C4-2B (cell line): ENCODE measurements at regions not wholly inside any gene's neighbourhood (a gene's known extent, or its start where the extent isn't known, plus 50 kb on each side); places are given as distances from the start of the nearest gene placed in this dataset.

ENCODE experiments used
- H3K27ac ChIP-seq: fragments of 450-650 bp; 2 replicates; pipeline ENCODE4 v1.5.1; 2017
- CTCF ChIP-seq: fragments of 450-650 bp; conservative IDR thresholded peaks from 2 replicates; pipeline ENCODE4 v1.5.1; 2017; ENCODE audit warnings: mild to moderate bottlenecking
- ZFX ChIP-seq: fragments of 450-650 bp; IDR thresholded peaks from 2 replicates; pipeline ENCODE4 v1.6.1; 2017

GRCh38 chr2:58543442-58543841 lies 302.3 kb upstream of the FANCL start:
- no peak overlapping the region for H3K27ac ChIP-seq

DNA sequence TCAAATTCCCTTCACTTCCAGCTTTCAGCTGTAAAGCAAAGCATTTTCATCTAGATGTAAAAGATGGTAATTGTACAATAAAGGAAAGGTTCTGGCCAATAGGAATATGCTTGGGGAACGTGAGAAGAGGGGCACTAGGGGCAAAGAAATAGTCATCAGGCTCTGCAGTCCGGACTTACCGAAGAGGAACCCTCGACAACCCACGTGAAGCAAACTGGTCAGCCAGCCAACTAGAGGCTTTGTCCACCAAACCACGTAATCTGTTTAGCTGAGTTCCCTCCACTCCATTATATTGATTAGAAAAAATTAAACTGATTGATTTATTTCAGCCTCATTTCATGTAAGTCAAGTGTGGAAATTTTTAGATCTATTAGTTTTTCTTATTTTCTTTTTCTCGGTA lies 300.4 kb upstream of the FANCL start:
- H3K27ac ChIP-seq, result no peak overlapping the region
- TF ChIP-seq ZFX (no peak), CTCF (no peak)

More at GRCh38 chr2:58543442-58543841, 302.3 kb upstream of the FANCL start:
- TF ChIP-seq CTCF (no peak), ZFX (no peak)

DNA sequence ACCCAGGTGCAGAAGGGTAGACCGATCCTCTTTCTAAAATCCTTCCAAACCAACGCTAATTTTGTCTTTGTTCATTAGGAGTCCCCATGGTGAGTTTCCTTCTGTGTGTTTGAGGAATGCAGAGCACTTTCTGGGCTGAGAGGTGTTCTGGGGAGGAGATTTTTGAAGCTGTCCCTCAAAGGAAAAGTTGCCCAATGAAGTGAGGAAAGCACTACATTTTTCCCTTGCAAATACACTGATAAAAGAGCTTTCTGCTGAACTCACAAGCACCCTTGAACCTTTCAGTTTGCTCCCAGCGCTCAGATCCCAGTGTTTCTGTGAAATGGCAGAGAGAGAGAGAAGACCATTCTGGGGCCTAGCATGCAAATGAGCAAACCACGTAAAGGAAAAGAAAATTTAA lies 299.6 kb upstream of the FANCL start:
- H3K27ac ChIP-seq, result no peak overlapping the region
- TF ChIP-seq CTCF (no peak), ZFX (no peak)

DNA sequence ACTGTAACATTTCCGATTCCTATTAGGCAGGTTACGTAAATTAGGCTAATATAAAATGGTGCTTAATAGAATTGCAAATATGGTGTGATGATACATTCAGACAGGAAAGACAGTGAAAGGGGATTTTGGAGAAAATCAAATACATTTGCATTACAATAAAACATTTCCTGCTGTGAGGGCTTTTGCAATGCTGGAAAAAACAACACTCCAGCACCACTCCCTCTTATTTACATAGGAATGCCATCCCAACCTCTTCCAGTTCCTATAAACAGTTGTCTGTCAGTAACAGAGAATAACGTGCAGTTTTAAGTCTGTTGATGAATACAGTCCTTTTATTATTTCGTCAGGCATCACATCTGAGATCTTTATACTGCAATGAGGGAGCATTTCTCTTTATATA lies 298.8 kb upstream of the FANCL start:
- H3K27ac ChIP-seq, result no peak overlapping the region
- TF ChIP-seq CTCF, result no peak
- no peak for TF ChIP-seq ZFX

- H3K27ac ChIP-seq, result no peak overlapping the region
- TF ChIP-seq CTCF (no peak), ZFX (no peak)
Observed at GRCh38 chr2:58535990-58536389, 294.9 kb upstream of the FANCL start.

GRCh38 chr2:58535182-58535581 lies 294.1 kb upstream of the FANCL start:
- TF ChIP-seq ZFX (no peak), CTCF (no peak)
- no peak overlapping the region for H3K27ac ChIP-seq

GRCh38 chr2:58533376-58533775 lies 292.3 kb upstream of the FANCL start:
- no peak for TF ChIP-seq CTCF
- TF ChIP-seq ZFX, result no peak
- H3K27ac ChIP-seq, result no peak overlapping the region
